ENCODE measurements at regions not wholly inside any gene's neighbourhood (a gene's known extent, or its start where the extent isn't known, plus 50 kb on each side); places are given as distances from the start of the nearest gene placed in this dataset.

DNA sequence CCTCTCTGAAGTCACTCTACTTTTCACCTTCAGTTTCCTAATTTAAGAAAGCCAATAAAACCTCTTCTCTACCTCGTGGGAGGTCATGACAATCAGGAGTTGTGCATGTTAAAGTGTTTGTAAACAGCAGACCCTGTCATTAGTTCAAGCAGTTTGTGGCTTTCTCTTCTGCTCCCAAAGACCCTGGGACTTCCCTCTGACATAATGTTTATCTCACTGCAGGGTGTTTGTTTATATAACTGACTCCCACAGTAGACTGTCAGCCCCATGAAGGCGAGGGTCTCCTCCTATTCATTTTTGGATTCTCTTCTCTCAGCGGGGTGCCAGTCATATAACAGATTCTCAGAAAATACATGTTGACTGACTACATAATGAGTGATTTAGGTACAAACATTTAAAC, 360.0 kb upstream of the ZNF462 start:
- no peaks in the 10 kb centered on the region for H3K36me3 ChIP-seq
- WGBS, 2 donors (ENCODE audit: low coverage in 1 of 2): 47 to 50% methylated on average over 1 to 3 of the region's 3 CpGs
- in situ Hi-C loops (cut with MboI; ENCODE audit: low pct_ligation_motif_present in 1 of 4, low pct_unique_long_range_greater_than_20kb in 1 of 4, low sequenced_read_pairs in 3 of 4): no loop called here

GRCh38 chr9:106503759-106504158, 359.2 kb upstream of the ZNF462 start:
- in situ Hi-C loops (cut with MboI; ENCODE audit: low pct_ligation_motif_present in 1 of 4, low pct_unique_long_range_greater_than_20kb in 1 of 4, low sequenced_read_pairs in 3 of 4): no loop called here
- intact Hi-C loops (cut with DNase I; ENCODE audit: low total_unique reads): no loop called here
- no peaks in the 10 kb centered on the region for H3K27me3 ChIP-seq

More for the DNA sequence above, 360.0 kb upstream of the ZNF462 start:
- TF ChIP-seq POLR2A (IDR thresholded peaks at IDR 0.05) (no peak), EP300 (IDR thresholded peaks at IDR 0.05; ENCODE audit: low read depth) (no peak), CTCF (IDR thresholded peaks at IDR 0.05) (no peak), POLR2AphosphoS5 (IDR thresholded peaks at IDR 0.05) (no peak)
- DNase-seq: no peak
- Histone ChIP-seq H3K4me3 (no peak overlapping the region), H3K4me1 (no peaks in the 10 kb centered on the region), H3K27me3 (no peaks in the 10 kb centered on the region), H3K27ac (no peak overlapping the region), H3K9me3 (no peaks in the 10 kb centered on the region)
- intact Hi-C loops (cut with DNase I; ENCODE audit: low total_unique reads): no loop called here

DNA sequence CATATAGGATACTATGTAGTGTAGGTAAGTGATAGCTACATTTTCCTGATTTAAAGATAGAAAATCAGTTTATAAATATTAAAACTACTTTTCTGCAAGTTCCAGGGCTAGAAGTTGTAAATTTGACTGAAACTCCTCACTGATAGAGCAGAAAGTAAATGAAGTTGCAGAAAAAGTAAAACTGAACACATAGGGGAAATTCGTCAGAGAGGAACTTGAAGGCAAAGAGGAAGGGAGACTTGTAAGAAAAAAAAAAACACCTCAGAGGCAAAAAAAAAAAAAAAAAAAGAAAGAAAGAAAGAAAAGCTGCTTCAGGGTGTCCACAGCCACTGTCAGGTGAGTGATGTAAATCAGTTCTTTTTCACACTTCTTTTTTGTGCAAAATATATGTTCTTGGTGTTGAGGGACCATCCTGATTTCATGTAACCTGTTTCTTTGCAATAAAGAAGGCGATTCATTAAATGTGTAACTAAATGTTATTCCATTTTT, 336.2 kb upstream of the ZNF462 start:
- Histone ChIP-seq H3K27me3 (no peaks in the 10 kb centered on the region), H3K9me3 (no peaks in the 10 kb centered on the region), H3K4me1 (no peaks in the 10 kb centered on the region), H3K27ac (no peak overlapping the region), H3K36me3 (no peaks in the 10 kb centered on the region), H3K4me3 (no peak overlapping the region)
- in situ Hi-C loops (cut with MboI; ENCODE audit: low pct_ligation_motif_present in 1 of 4, low pct_unique_long_range_greater_than_20kb in 1 of 4, low sequenced_read_pairs in 3 of 4) (no loop called here), intact Hi-C loops (cut with DNase I; ENCODE audit: low total_unique reads) (no loop called here)
- 65 to 69% methylated on average over 1 to 2 of the region's 2 CpGs for WGBS, 2 donors (ENCODE audit: low coverage in 1 of 2)
- no peak for DNase-seq
- TF ChIP-seq CTCF (IDR thresholded peaks at IDR 0.05) (no peak), POLR2A (IDR thresholded peaks at IDR 0.05) (no peak), EP300 (IDR thresholded peaks at IDR 0.05; ENCODE audit: low read depth) (no peak), POLR2AphosphoS5 (IDR thresholded peaks at IDR 0.05) (no peak)

More at GRCh38 chr9:106503759-106504158, 359.2 kb upstream of the ZNF462 start:
- 85% methylated on average over 4 to 5 of the region's 5 CpGs for WGBS, 2 donors (ENCODE audit: low coverage in 1 of 2)
- Histone ChIP-seq H3K27ac (no peak overlapping the region), H3K36me3 (no peaks in the 10 kb centered on the region), H3K9me3 (no peaks in the 10 kb centered on the region), H3K4me1 (no peaks in the 10 kb centered on the region), H3K4me3 (no peak overlapping the region)
- DNase-seq: no peak
- TF ChIP-seq POLR2AphosphoS5 (IDR thresholded peaks at IDR 0.05) (no peak), CTCF (IDR thresholded peaks at IDR 0.05) (no peak), POLR2A (IDR thresholded peaks at IDR 0.05) (no peak), EP300 (IDR thresholded peaks at IDR 0.05; ENCODE audit: low read depth) (no peak)

- Histone ChIP-seq H3K27ac (no peak overlapping the region), H3K4me1 (no peaks in the 10 kb centered on the region), H3K4me3 (no peak overlapping the region), H3K27me3 (no peaks in the 10 kb centered on the region), H3K9me3 (no peaks in the 10 kb centered on the region), H3K36me3 (no peaks in the 10 kb centered on the region)
- WGBS, 2 donors (ENCODE audit: low coverage in 1 of 2): 88 to 100% methylated on average over 1 to 4 of the region's 4 CpGs
- intact Hi-C loops (cut with DNase I; ENCODE audit: low total_unique reads) (no loop called here), in situ Hi-C loops (cut with MboI; ENCODE audit: low pct_ligation_motif_present in 1 of 4, low pct_unique_long_range_greater_than_20kb in 1 of 4, low sequenced_read_pairs in 3 of 4) (no loop called here)
- TF ChIP-seq CTCF (IDR thresholded peaks at IDR 0.05): no peak
- TF ChIP-seq POLR2AphosphoS5 (IDR thresholded peaks at IDR 0.05): no peak
- no peak for TF ChIP-seq EP300 (IDR thresholded peaks at IDR 0.05; ENCODE audit: low read depth)
- no peak for TF ChIP-seq POLR2A (IDR thresholded peaks at IDR 0.05)
- no peak for DNase-seq
Measured at GRCh38 chr9:106528158-106528557, 334.8 kb upstream of the ZNF462 start.
